Thyroid gland (tissue), 4 donors: ENCODE measurements at regions not wholly inside any gene's neighbourhood (a gene's known extent, or its start where the extent isn't known, plus 50 kb on each side); places are given as distances from the start of the nearest gene placed in this dataset.

Experiments
- DNase-seq, 2 donors: peaks; one replicate each; pipeline ENCODE4 v3.0.0-alpha.2; 2019
- H3K27ac ChIP-seq, 3 donors: fragments of 200-600 bp; sonication (generic); 1 replicate in 2 of 3; 2 replicates in 1 of 3; pipeline ENCODE4 v1.5.1; 2016 to 2019; ENCODE audit warnings: mild to moderate bottlenecking in 1 of 3, moderate library complexity in 1 of 3
- H3K27me3 ChIP-seq: fragments of 200-600 bp; sonication (generic); one replicate; pipeline ENCODE4 v1.5.1; 2019
- H3K36me3 ChIP-seq, 2 donors: fragments of 200-600 bp; sonication (generic); one replicate each; pipeline ENCODE4 v1.5.1; 2016 to 2019
- H3K4me1 ChIP-seq, 2 donors: fragments of 200-600 bp; sonication (generic); one replicate each; pipeline ENCODE4 v1.5.1; 2017 to 2019
- H3K4me3 ChIP-seq, 3 donors: fragments of 200-600 bp; sonication (generic); replicated peaks in 1 of 3; 1 replicate in 2 of 3; 2 replicates in 1 of 3; pipeline ENCODE4 v1.5.1; 2016; ENCODE audit warnings: mild to moderate bottlenecking in 1 of 3
- H3K9me3 ChIP-seq: fragments of 200-600 bp; sonication (generic); one replicate; pipeline ENCODE4 v1.5.1; 2017
- CTCF ChIP-seq, 6 experiments: fragments of 200-600 bp in 3 of 6; fragments of 450-650 bp in 3 of 6; sonication (generic) in 3 of 6; IDR thresholded peaks; one replicate each; pipeline ENCODE4 v1.5.1; 2016 to 2019; ENCODE audit warnings: antibody characterized with exemption in 6 of 6, mild to moderate bottlenecking in 2 of 6, inconsistent platforms in 1 of 6, moderate library complexity in 1 of 6
- POLR2A ChIP-seq, 2 donors: fragments of 450-650 bp; IDR thresholded peaks; one replicate each; pipeline ENCODE4 v1.6.1; 2017; ENCODE audit warnings: antibody characterized with exemption in 2 of 2, mild to moderate bottlenecking in 2 of 2, moderate library complexity in 1 of 2
- WGBS, 2 donors: methylation state at CpG; one replicate each; pipeline ENCODE4 v1.1.5; 2017; 5-methylcytosine and 5-hydroxymethylcytosine counted together
- intact Hi-C: fragments of 100-400 bp; cut with DNase I; formaldehyde crosslinking; loops from one replicate; pipeline ENCODE4 v1.15.1; 2023

- Histone ChIP-seq H3K9me3 (no peaks in the 10 kb centered on the region), H3K36me3 (no peaks in the 10 kb centered on the region), H3K27me3 (no peaks in the 10 kb centered on the region), H3K27ac (no peak overlapping the region), H3K4me1 (no peaks in the 10 kb centered on the region), H3K4me3 (no peak overlapping the region)
- TF ChIP-seq POLR2A (IDR thresholded peaks at IDR 0.05) (no peak), CTCF (IDR thresholded peaks at IDR 0.05) (no peak)
- DNase-seq: no peak
- intact Hi-C loops: no loop called here
- WGBS, 2 donors: 32 to 51% methylated on average over 2 of the region's 2 CpGs
Observed at GRCh38 chr12:102249079-102249841, 51.6 kb upstream of the PMCH start.
